ENCODE measurements at regions not wholly inside any gene's neighbourhood (a gene's known extent, or its start where the extent isn't known, plus 50 kb on each side); places are given as distances from the start of the nearest gene placed in this dataset.

DNA sequence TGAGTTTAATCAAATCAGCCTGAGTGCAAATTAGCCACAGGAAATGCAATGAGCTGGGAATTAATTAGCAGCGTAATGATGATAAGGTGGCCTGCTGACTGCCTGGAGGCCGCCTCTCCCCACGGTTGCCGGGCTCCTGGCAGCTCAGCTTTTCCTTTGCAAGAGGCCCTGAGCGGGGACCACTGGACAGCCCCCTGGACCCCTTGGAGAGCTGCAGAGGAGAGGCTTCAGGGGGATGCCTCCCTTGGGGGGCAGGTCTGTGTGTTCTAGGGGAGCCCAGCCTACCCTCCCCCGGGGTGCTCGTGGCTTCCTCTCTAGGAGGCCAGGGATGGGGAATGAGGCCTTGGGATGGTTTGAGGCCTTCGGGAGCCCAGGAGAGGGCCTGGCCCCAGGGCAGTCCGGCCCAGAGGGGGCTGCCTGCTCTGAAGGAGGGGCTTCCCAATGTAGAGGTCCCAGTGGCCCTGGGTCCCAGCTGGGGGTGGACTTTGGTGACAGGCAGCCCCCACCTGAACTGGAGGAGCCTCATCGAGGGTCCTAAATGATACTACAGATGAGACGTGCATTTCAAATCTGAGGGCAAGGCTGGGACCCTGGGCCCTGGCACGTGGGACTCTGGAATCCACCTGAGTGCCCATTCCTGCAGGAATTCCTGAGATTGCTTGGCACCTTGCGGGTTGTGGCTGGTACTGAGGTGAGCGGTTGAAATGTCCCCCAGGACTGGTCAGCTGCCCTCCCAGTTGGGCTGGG lies 66.4 kb upstream of the BHLHE23 start:
- Histone ChIP-seq H3F3A (replicated peaks; ENCODE audit: insufficient read depth) (no peaks in the 10 kb centered on the region), H3K9me2 (no peaks in the 10 kb centered on the region), H2AFZ (ENCODE audit: low read depth) (no peak overlapping the region), H3K4me2 (no peak overlapping the region), H3K27me3 (ENCODE audit: insufficient read depth) (peaks cover 17% of the 10 kb centered on the region; the same call in 1 of the 2 replicates), H3K9me3 (peaks cover 3% of the 10 kb centered on the region; the same call in 1 of the 2 replicates), H3K27ac (ENCODE audit: low read depth in 2 of 2, low read length in 1 of 2) (no peak overlapping the region), H3K4me1 (ENCODE audit: control insufficient read depth in 1 of 2, insufficient read depth in 2 of 2, low read depth in 1 of 2, low read length in 1 of 2) (peaks cover 0 to 5% of the 10 kb centered on the region in 2 experiments; a peak in 1 of 4 replicates), H3K79me2 (ENCODE audit: insufficient read depth) (no peaks in the 10 kb centered on the region), H3K4me3 (ENCODE audit: low read depth in 2 of 2, low read length in 1 of 2) (no peak overlapping the region; a peak in 1 of 4 replicates), H3K9ac (no peak overlapping the region), H3K36me3 (replicated peaks in 1 of 2; ENCODE audit: control insufficient read depth in 1 of 2, insufficient read depth in 2 of 2, low read length in 1 of 2) (no peaks in the 10 kb centered on the region), H4K20me1 (ENCODE audit: insufficient read depth) (0 out of 2 replicates have a peak, but pooled peaks cover 3% of the 10 kb centered on the region)
- CTCF ChIA-PET, result interaction anchor here (1.0 to 5.7 kb wide), 5 partner anchors 12 to 150 kb away, joined by 3 to 36 read pairs (median 5); no protein-coding TSS in a partner anchor
- WGBS (ENCODE audit: low lambda C conversion rate), result 19% methylated on average over 12 of the region's 14 CpGs
- peak; percentile 71 for DNase-seq
- TF ChIP-seq FOXJ3 (CRISPR knock-in tag; IDR thresholded peaks at IDR 0.05) (no peak), USF1 (IDR thresholded peaks at IDR 0.05; ENCODE audit: borderline replicate concordance, low read depth) (no peak), POLR2AphosphoS5 (IDR thresholded peaks at IDR 0.05; ENCODE audit: low read depth, low read length) (no peak), TAF1 (IDR thresholded peaks at IDR 0.05; ENCODE audit: borderline replicate concordance, low read depth, low read length) (no peak), SMC3 (IDR thresholded peaks at IDR 0.05; ENCODE audit: low read depth, low read length) (no peak), ZBTB33 (IDR thresholded peaks at IDR 0.05; ENCODE audit: borderline replicate concordance, low read depth) (no peak), RXRA (IDR thresholded peaks at IDR 0.05; ENCODE audit: borderline replicate concordance, low read depth) (no peak), SIN3A (IDR thresholded peaks at IDR 0.05; ENCODE audit: borderline replicate concordance, low read depth, low read length) (no peak), ELF1 (IDR thresholded peaks at IDR 0.05) (no peak), CHD2 (IDR thresholded peaks at IDR 0.05; ENCODE audit: low read length, partially characterized antibody) (no peak), NRF1 (IDR thresholded peaks at IDR 0.05; ENCODE audit: low read depth, low read length) (no peak)
- TF ChIP-seq, protein P1, sequence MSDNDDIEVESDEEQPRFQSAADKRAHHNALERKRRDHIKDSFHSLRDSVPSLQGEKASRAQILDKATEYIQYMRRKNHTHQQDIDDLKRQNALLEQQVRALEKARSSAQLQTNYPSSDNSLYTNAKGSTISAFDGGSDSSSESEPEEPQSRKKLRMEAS (IDR thresholded peaks at IDR 0.05; ENCODE audit: low read depth), result no peak
- POLR2A ChIA-PET, result no interaction called here

DNA sequence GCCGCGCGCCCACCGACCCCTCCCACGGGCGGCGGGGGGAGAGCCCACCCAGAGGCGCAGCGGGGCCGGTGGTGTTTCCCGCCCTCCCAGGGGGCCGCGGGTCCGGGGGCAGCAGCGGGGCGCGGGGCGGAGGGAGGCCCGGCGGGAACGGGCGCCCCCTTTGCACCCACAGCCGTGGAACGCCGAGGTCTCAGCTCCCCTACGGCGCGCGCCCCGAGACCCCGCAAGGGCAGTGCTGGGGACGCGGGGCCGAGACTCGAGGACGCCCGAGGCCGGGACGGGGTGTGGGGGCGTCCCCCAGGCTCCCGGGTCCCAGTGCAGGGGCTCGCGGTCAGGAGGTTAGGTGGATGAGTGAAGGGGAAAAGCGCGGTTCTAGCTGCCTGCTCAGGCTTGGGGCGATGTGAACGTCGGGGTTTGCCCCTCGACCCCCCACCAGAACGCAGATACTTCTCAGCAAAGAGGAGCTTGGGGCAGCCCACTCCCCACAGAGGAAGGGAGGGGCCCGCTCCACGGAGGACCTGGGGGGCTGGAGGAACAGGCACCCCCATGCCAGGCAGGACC lies 65.5 kb upstream of the BHLHE23 start:
- Histone ChIP-seq H3F3A (replicated peaks; ENCODE audit: insufficient read depth) (no peaks in the 10 kb centered on the region), H3K9ac (no peak overlapping the region), H2AFZ (ENCODE audit: low read depth) (no peak overlapping the region), H3K27me3 (ENCODE audit: insufficient read depth) (peaks cover 17% of the 10 kb centered on the region; the same call in 1 of the 2 replicates), H3K27ac (ENCODE audit: low read depth in 2 of 2, low read length in 1 of 2) (no peak overlapping the region), H3K36me3 (replicated peaks in 1 of 2; ENCODE audit: control insufficient read depth in 1 of 2, insufficient read depth in 2 of 2, low read length in 1 of 2) (no peaks in the 10 kb centered on the region), H3K9me3 (peaks cover 3% of the 10 kb centered on the region; the same call in 1 of the 2 replicates), H3K9me2 (no peaks in the 10 kb centered on the region), H3K4me3 (ENCODE audit: low read depth in 2 of 2, low read length in 1 of 2) (no peak overlapping the region), H3K4me1 (ENCODE audit: control insufficient read depth in 1 of 2, insufficient read depth in 2 of 2, low read depth in 1 of 2, low read length in 1 of 2) (peaks cover 0 to 5% of the 10 kb centered on the region in 2 experiments; a peak in 1 of 4 replicates), H3K79me2 (ENCODE audit: insufficient read depth) (no peaks in the 10 kb centered on the region), H4K20me1 (ENCODE audit: insufficient read depth) (0 out of 2 replicates have a peak, but pooled peaks cover 3% of the 10 kb centered on the region), H3K4me2 (no peak overlapping the region)
- no peak for DNase-seq
- POLR2A ChIA-PET, result no interaction called here
- TF ChIP-seq RAD21 (IDR thresholded peaks at IDR 0.05; ENCODE audit: low read length) (no peak), ZBTB33 (IDR thresholded peaks at IDR 0.05; ENCODE audit: borderline replicate concordance, low read depth) (no peak), MXI1 (IDR thresholded peaks at IDR 0.05; ENCODE audit: low read depth, low read length) (no peak), FOXM1 (IDR thresholded peaks at IDR 0.05; ENCODE audit: low read depth) (no peak), GABPA (IDR thresholded peaks at IDR 0.05; ENCODE audit: low read depth) (no peak), FOXJ3 (CRISPR knock-in tag; IDR thresholded peaks at IDR 0.05) (no peak), JUND (IDR thresholded peaks at IDR 0.05) (no peak), TCF12 (IDR thresholded peaks at IDR 0.05) (no peak), SIN3A (IDR thresholded peaks at IDR 0.05; ENCODE audit: borderline replicate concordance, low read depth, low read length) (no peak), TAF1 (IDR thresholded peaks at IDR 0.05; ENCODE audit: borderline replicate concordance, low read depth, low read length) (no peak)
- CTCF ChIA-PET, result interaction anchor here (1.0 to 5.7 kb wide), 5 partner anchors 12 to 151 kb away, joined by 3 to 36 read pairs (median 5); no protein-coding TSS in a partner anchor
- WGBS (ENCODE audit: low lambda C conversion rate), result 18% methylated on average over 12 of the region's 52 CpGs

Measured in SK-N-SH (cell line).